SK-N-SH (cell line): ENCODE measurements at regions not wholly inside any gene's neighbourhood (a gene's known extent, or its start where the extent isn't known, plus 50 kb on each side); places are given as distances from the start of the nearest gene placed in this dataset.

ENCODE experiments used
- CTCF ChIA-PET: fragments of 300-600, 350-600 bp; formaldehyde crosslinking; extraction: SDS; loops from one replicate; lab custom pipeline; 2021; lab: Yijun Ruan, JAX
- POLR2A ChIA-PET: fragments of 350-600 bp; sonication (Branson Sonifier 250); formaldehyde crosslinking; extraction: SDS; loops from one replicate; lab custom pipeline; 2020; ENCODE audit warnings: antibody characterized with exemption, inconsistent platforms; lab: Yijun Ruan, JAX
- DNase-seq: peaks from one replicate; pipeline ENCODE4 v3.0.0; 2012
- H2AFZ ChIP-seq: fragments of 200-600 bp; sonication (generic); 2 replicates; pipeline ENCODE4 v1.8.1; 2016; ENCODE audit warnings: antibody characterized with exemption, mild to moderate bottlenecking, low read depth
- H3F3A ChIP-seq: fragments of 200-600 bp; sonication (generic); replicated peaks from 2 replicates; pipeline ENCODE3; 2016; ENCODE audit warnings: antibody characterized with exemption, mild to moderate bottlenecking; ENCODE audit not compliant: insufficient read depth
- H3K27ac ChIP-seq, 2 experiments: fragments of 200-500 bp in 1 of 2; fragments of 200-600 bp in 1 of 2; sonication (Bioruptor generic) in 1 of 2; sonication (generic), shearing (Covaris generic) in 1 of 2; 2 replicates each; pipeline versions ENCODE4 v1.5.1 to v1.6.1; 2014 to 2016; ENCODE audit warnings: low read depth in 2 of 2, inconsistent platforms in 1 of 2, low read length in 1 of 2, mild to moderate bottlenecking in 1 of 2, mixed read lengths in 1 of 2
- H3K27me3 ChIP-seq: fragments of 200-600 bp; sonication (generic), shearing (Covaris generic); 2 replicates; pipeline ENCODE4 v1.6.1; 2016; ENCODE audit warnings: mixed run types; ENCODE audit not compliant: insufficient read depth
- H3K36me3 ChIP-seq, 2 experiments: fragments of 200-500 bp in 1 of 2; fragments of 200-600 bp in 1 of 2; sonication (Bioruptor generic) in 1 of 2; sonication (generic) in 1 of 2; replicated peaks in 1 of 2; 2 replicates each; pipeline versions ENCODE3 to v1.5.1; 2014 to 2016; ENCODE audit warnings: low read length in 1 of 2, mild to moderate bottlenecking in 1 of 2; ENCODE audit not compliant: insufficient read depth in 2 of 2, control insufficient read depth in 1 of 2
- H3K4me1 ChIP-seq, 2 experiments: fragments of 200-500 bp in 1 of 2; fragments of 200-600 bp in 1 of 2; sonication (Bioruptor generic) in 1 of 2; sonication (generic), shearing (Covaris generic) in 1 of 2; 2 replicates each; pipeline versions ENCODE4 v1.5.1 to v1.6.1; 2014 to 2016; ENCODE audit warnings: low read depth in 1 of 2, low read length in 1 of 2, mixed run types in 1 of 2; ENCODE audit not compliant: insufficient read depth in 2 of 2, control insufficient read depth in 1 of 2
- H3K4me2 ChIP-seq: fragments of 200-600 bp; sonication (generic), shearing (Covaris generic); 2 replicates; pipeline ENCODE4 v1.6.1; 2017; ENCODE audit warnings: mixed run types
- H3K4me3 ChIP-seq, 2 experiments: fragments of 200-500 bp in 1 of 2; fragments of 200-600 bp in 1 of 2; sonication (Bioruptor generic) in 1 of 2; sonication (generic), shearing (Covaris generic) in 1 of 2; 2 replicates each; pipeline versions ENCODE4 v1.5.1 to v1.8.1; 2014 to 2016; ENCODE audit warnings: low read depth in 2 of 2, inconsistent platforms in 1 of 2, low read length in 1 of 2, mild to moderate bottlenecking in 1 of 2, mixed read lengths in 1 of 2, moderate library complexity in 1 of 2
- H3K79me2 ChIP-seq: fragments of 200-600 bp; sonication (generic); 2 replicates; pipeline ENCODE4 v1.8.1; 2017; ENCODE audit warnings: mild to moderate bottlenecking; ENCODE audit not compliant: insufficient read depth
- H3K9ac ChIP-seq: fragments of 200-600 bp; sonication (generic); 2 replicates; pipeline ENCODE4 v1.6.1; 2017; ENCODE audit warnings: mixed run types
- H3K9me2 ChIP-seq: fragments of 200-600 bp; sonication (generic); 2 replicates; pipeline ENCODE4 v1.6.1; 2017; ENCODE audit warnings: mixed run types
- H3K9me3 ChIP-seq: fragments of 200-600 bp; sonication (generic); 2 replicates; pipeline ENCODE4 v1.6.1; 2017; ENCODE audit warnings: mixed run types, mild to moderate bottlenecking, moderate library complexity
- H4K20me1 ChIP-seq: fragments of 200-600 bp; sonication (generic); 2 replicates; pipeline ENCODE4 v1.6.1; 2017; ENCODE audit warnings: mild to moderate bottlenecking, mixed run types; ENCODE audit not compliant: insufficient read depth
- CHD2 ChIP-seq: fragments of 150-350 bp; IDR thresholded peaks from 2 replicates; pipeline ENCODE4 v1.6.1; 2018; ENCODE audit warnings: low read length; ENCODE audit not compliant: partially characterized antibody
- ELF1 ChIP-seq: IDR thresholded peaks from 2 replicates; pipeline ENCODE4 v1.4.0; 2012
- FOXM1 ChIP-seq: IDR thresholded peaks from 2 replicates; pipeline ENCODE4 v1.4.0; 2012; ENCODE audit warnings: low read depth, mild to moderate bottlenecking
- GABPA ChIP-seq: IDR thresholded peaks from 2 replicates; pipeline ENCODE4 v1.4.0; 2012; ENCODE audit warnings: low read depth, mild to moderate bottlenecking
- GATA2 ChIP-seq: sonication (generic); formaldehyde crosslinking; IDR thresholded peaks from 2 replicates; pipeline ENCODE4 v1.5.0; 2020; ENCODE audit warnings: mild to moderate bottlenecking, missing genetic modification reagents
- IRF3 ChIP-seq: fragments of 150-350 bp; IDR thresholded peaks from 2 replicates; pipeline ENCODE4 v1.6.1; 2016; ENCODE audit warnings: mild to moderate bottlenecking, low read depth, low read length
- MEF2A ChIP-seq: IDR thresholded peaks from 2 replicates; pipeline ENCODE4 v1.4.0; 2012; ENCODE audit warnings: low read depth, borderline replicate concordance
- NRF1 ChIP-seq: IDR thresholded peaks from 2 replicates; pipeline ENCODE4 v1.6.1; 2012; ENCODE audit warnings: low read depth, mild to moderate bottlenecking, low read length
- PBX3 ChIP-seq: IDR thresholded peaks from 2 replicates; pipeline ENCODE4; 2012
- RAD21 ChIP-seq: IDR thresholded peaks from 2 replicates; pipeline ENCODE4 v1.6.1; 2012; ENCODE audit warnings: mild to moderate bottlenecking, low read length
- RXRA ChIP-seq: IDR thresholded peaks from 2 replicates; pipeline ENCODE4 v1.4.0; 2012; ENCODE audit warnings: low read depth, mild to moderate bottlenecking, borderline replicate concordance
- SMC3 ChIP-seq: IDR thresholded peaks from 2 replicates; pipeline ENCODE4 v1.6.1; 2012; ENCODE audit warnings: low read depth, low read length, improper control_type of control experiment
- YY1 ChIP-seq: IDR thresholded peaks from 2 replicates; pipeline ENCODE4 v1.4.0; 2012; ENCODE audit warnings: low read depth, mild to moderate bottlenecking
- WGBS: methylation state at CpG from one replicate; pipeline ENCODE4 v1.1.6; 2017; ENCODE audit warnings: low lambda C conversion rate; 5-methylcytosine and 5-hydroxymethylcytosine counted together

GRCh38 chr7:45255187-45255586 lies 97.6 kb downstream of the RAMP3 start:
- Histone ChIP-seq H3K9me2 (no peaks in the 10 kb centered on the region), H3K9me3 (no peaks in the 10 kb centered on the region), H3K36me3 (no peaks in the 10 kb centered on the region), H3K27ac (no peak overlapping the region), H3K9ac (no peak overlapping the region), H3K4me2 (no peak overlapping the region), H3F3A (no peaks in the 10 kb centered on the region), H3K79me2 (no peaks in the 10 kb centered on the region), H3K4me3 (no peak overlapping the region), H3K27me3 (peaks cover 13% of the 10 kb centered on the region; the same call in 1 of the 2 replicates), H4K20me1 (no peaks in the 10 kb centered on the region), H3K4me1 (peaks cover 0 to 11% of the 10 kb centered on the region in 2 experiments; a peak in 1 of 4 replicates), H2AFZ (no peak overlapping the region)
- no peak for DNase-seq
- CTCF ChIA-PET = interaction anchor here (3.4 to 6.6 kb wide), 2 partner anchors 38 to 103 kb away, joined by 18 to 201 read pairs; partner anchors contain the start of gene RAMP3
- TF ChIP-seq GABPA (no peak), SMC3 (no peak), PBX3 (no peak), NRF1 (no peak), MEF2A (no peak), FOXM1 (no peak), IRF3 (no peak), RXRA (no peak), GATA2 (no peak), ELF1 (no peak), RAD21 (no peak)
- 45% methylated on average over 7 of the region's 7 CpGs for WGBS
- POLR2A ChIA-PET = no interaction called here

GRCh38 chr7:45256309-45256708 lies 98.7 kb downstream of the RAMP3 start:
- ChIA-PET CTCF (interaction anchor here (0.8 to 6.6 kb wide), 3 partner anchors 9 to 104 kb away, joined by 4 to 201 read pairs (median 18); partner anchors contain the start of gene RAMP3), POLR2A (no interaction called here)
- Histone ChIP-seq H3F3A (no peaks in the 10 kb centered on the region), H3K4me1 (peaks cover 0 to 11% of the 10 kb centered on the region in 2 experiments; a peak in 1 of 4 replicates), H3K9ac (no peak overlapping the region), H3K27me3 (peaks cover 13% of the 10 kb centered on the region; the same call in 1 of the 2 replicates), H3K4me2 (no peak overlapping the region), H3K9me3 (no peaks in the 10 kb centered on the region), H3K4me3 (no peak overlapping the region), H3K27ac (no peak overlapping the region)
- WGBS = 20% methylated on average over 8 of the region's 8 CpGs
- no peak for TF ChIP-seq RXRA
- no peak for TF ChIP-seq CHD2
- no peak for TF ChIP-seq ELF1
- TF ChIP-seq IRF3 = no peak
- no peak for TF ChIP-seq YY1
- no peak for TF ChIP-seq RAD21
- TF ChIP-seq, all 33 proteins: peak for 0
- H3K79me2 ChIP-seq = no peaks in the 10 kb centered on the region
- H3K36me3 ChIP-seq = no peaks in the 10 kb centered on the region
- no peaks in the 10 kb centered on the region for H3K9me2 ChIP-seq
- no peak overlapping the region for H2AFZ ChIP-seq
- H4K20me1 ChIP-seq = no peaks in the 10 kb centered on the region
- no peak for DNase-seq
